HEK293 (cell line): ENCODE measurements at regions not wholly inside any gene's neighbourhood (a gene's known extent, or its start where the extent isn't known, plus 50 kb on each side); places are given as distances from the start of the nearest gene placed in this dataset.

Experiments
- ZFHX2 ChIP-seq: fragments of 450-650 bp; formaldehyde crosslinking; conservative IDR thresholded peaks from 2 replicates; pipeline ENCODE4 v1.5.1; 2016; ENCODE audit warnings: missing biosample characterization, missing genetic modification characterization
- ZIC2 ChIP-seq: fragments of 450-650 bp; formaldehyde crosslinking; IDR thresholded peaks from 2 replicates; pipeline ENCODE4 v1.5.1; 2016; ENCODE audit warnings: missing biosample characterization, missing genetic modification characterization
- ZNF112 ChIP-seq: fragments of 450-650 bp; formaldehyde crosslinking; IDR thresholded peaks from 2 replicates; pipeline ENCODE4 v1.5.0; 2017; ENCODE audit warnings: missing biosample characterization, missing genetic modification characterization
- ZNF121 ChIP-seq: fragments of 450-650 bp; formaldehyde crosslinking; IDR thresholded peaks from 2 replicates; pipeline ENCODE4 v1.5.1; 2016; ENCODE audit warnings: missing biosample characterization, missing genetic modification characterization
- ZNF174 ChIP-seq: fragments of 450-650 bp; formaldehyde crosslinking; IDR thresholded peaks from 2 replicates; pipeline ENCODE4 v1.5.0; 2017; ENCODE audit warnings: missing biosample characterization, mild to moderate bottlenecking, missing genetic modification characterization
- ZNF2 ChIP-seq: fragments of 450-650 bp; formaldehyde crosslinking; IDR thresholded peaks from 2 replicates; pipeline ENCODE4 v1.5.1; 2016; ENCODE audit warnings: missing biosample characterization, missing genetic modification characterization
- ZNF266 ChIP-seq: fragments of 450-650 bp; formaldehyde crosslinking; IDR thresholded peaks from 2 replicates; pipeline ENCODE4 v1.5.1; 2016; ENCODE audit warnings: missing biosample characterization, missing genetic modification characterization, low read depth
- ZXDB ChIP-seq: fragments of 450-650 bp; formaldehyde crosslinking; IDR thresholded peaks from 2 replicates; pipeline ENCODE4 v1.5.1; 2016; ENCODE audit warnings: missing biosample characterization, missing genetic modification characterization
- TF ChIP-seq, protein P1 (sequence below): fragments of 450-650 bp; formaldehyde crosslinking; IDR thresholded peaks from 2 replicates; pipeline ENCODE4 v1.5.1; 2016; ENCODE audit warnings: missing biosample characterization, missing genetic modification characterization, low read depth
- TF ChIP-seq, protein P2 (sequence below): fragments of 450-650 bp; formaldehyde crosslinking; IDR thresholded peaks from 2 replicates; pipeline ENCODE4 v1.5.1; 2016; ENCODE audit warnings: missing biosample characterization, missing genetic modification characterization
- TF ChIP-seq, protein P3 (sequence below): fragments of 450-650 bp; formaldehyde crosslinking; IDR thresholded peaks from 2 replicates; pipeline ENCODE4 v1.5.1; 2016; ENCODE audit warnings: missing biosample characterization, missing genetic modification characterization, low read depth
- TF ChIP-seq, protein P4 (sequence below): fragments of 450-650 bp; formaldehyde crosslinking; optimal IDR thresholded peaks from 2 replicates; pipeline ENCODE3; 2016; ENCODE audit warnings: missing biosample characterization, mild to moderate bottlenecking, missing genetic modification characterization

DNA sequence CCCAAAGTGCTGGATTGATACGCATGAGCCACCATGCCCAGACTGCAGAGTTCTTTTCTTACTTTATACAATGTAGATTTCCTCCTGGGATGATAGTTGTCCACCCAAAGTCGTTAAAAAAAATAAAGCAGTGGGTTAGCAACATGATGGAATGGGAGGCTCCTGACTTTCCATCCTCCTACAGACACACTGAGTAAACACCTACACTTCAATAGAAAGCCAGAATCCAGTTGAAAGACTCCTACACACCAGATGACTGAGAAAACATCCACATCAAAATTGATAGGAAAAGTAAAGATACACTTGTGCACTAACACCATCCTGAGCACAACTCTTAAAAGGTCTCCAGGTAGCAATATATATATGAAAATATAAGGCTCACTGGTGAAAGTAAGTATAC lies 95.0 kb upstream of the TUT7 start:
- TF ChIP-seq ZNF112 (tag by site-specific recombination) (no peak), ZNF174 (tag by site-specific recombination) (no peak), ZFHX2 (tag by site-specific recombination) (peak; percentile 68), ZIC2 (tag by site-specific recombination) (no peak), ZNF2 (tag by site-specific recombination) (no peak), ZXDB (tag by site-specific recombination) (no peak), ZNF121 (no peak), ZNF266 (tag by site-specific recombination) (no peak)
- TF ChIP-seq, protein P1, sequence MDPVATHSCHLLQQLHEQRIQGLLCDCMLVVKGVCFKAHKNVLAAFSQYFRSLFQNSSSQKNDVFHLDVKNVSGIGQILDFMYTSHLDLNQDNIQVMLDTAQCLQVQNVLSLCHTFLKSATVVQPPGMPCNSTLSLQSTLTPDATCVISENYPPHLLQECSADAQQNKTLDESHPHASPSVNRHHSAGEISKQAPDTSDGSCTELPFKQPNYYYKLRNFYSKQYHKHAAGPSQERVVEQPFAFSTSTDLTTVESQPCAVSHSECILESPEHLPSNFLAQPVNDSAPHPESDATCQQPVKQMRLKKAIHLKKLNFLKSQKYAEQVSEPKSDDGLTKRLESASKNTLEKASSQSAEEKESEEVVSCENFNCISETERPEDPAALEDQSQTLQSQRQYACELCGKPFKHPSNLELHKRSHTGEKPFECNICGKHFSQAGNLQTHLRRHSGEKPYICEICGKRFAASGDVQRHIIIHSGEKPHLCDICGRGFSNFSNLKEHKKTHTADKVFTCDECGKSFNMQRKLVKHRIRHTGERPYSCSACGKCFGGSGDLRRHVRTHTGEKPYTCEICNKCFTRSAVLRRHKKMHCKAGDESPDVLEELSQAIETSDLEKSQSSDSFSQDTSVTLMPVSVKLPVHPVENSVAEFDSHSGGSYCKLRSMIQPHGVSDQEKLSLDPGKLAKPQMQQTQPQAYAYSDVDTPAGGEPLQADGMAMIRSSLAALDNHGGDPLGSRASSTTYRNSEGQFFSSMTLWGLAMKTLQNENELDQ (tag by site-specific recombination) = no peak
- TF ChIP-seq, protein P2, sequence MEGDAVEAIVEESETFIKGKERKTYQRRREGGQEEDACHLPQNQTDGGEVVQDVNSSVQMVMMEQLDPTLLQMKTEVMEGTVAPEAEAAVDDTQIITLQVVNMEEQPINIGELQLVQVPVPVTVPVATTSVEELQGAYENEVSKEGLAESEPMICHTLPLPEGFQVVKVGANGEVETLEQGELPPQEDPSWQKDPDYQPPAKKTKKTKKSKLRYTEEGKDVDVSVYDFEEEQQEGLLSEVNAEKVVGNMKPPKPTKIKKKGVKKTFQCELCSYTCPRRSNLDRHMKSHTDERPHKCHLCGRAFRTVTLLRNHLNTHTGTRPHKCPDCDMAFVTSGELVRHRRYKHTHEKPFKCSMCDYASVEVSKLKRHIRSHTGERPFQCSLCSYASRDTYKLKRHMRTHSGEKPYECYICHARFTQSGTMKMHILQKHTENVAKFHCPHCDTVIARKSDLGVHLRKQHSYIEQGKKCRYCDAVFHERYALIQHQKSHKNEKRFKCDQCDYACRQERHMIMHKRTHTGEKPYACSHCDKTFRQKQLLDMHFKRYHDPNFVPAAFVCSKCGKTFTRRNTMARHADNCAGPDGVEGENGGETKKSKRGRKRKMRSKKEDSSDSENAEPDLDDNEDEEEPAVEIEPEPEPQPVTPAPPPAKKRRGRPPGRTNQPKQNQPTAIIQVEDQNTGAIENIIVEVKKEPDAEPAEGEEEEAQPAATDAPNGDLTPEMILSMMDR (tag by site-specific recombination) = no peak
- TF ChIP-seq, protein P3, sequence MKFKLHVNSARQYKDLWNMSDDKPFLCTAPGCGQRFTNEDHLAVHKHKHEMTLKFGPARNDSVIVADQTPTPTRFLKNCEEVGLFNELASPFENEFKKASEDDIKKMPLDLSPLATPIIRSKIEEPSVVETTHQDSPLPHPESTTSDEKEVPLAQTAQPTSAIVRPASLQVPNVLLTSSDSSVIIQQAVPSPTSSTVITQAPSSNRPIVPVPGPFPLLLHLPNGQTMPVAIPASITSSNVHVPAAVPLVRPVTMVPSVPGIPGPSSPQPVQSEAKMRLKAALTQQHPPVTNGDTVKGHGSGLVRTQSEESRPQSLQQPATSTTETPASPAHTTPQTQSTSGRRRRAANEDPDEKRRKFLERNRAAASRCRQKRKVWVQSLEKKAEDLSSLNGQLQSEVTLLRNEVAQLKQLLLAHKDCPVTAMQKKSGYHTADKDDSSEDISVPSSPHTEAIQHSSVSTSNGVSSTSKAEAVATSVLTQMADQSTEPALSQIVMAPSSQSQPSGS (tag by site-specific recombination) = no peak
- TF ChIP-seq, protein P4, sequence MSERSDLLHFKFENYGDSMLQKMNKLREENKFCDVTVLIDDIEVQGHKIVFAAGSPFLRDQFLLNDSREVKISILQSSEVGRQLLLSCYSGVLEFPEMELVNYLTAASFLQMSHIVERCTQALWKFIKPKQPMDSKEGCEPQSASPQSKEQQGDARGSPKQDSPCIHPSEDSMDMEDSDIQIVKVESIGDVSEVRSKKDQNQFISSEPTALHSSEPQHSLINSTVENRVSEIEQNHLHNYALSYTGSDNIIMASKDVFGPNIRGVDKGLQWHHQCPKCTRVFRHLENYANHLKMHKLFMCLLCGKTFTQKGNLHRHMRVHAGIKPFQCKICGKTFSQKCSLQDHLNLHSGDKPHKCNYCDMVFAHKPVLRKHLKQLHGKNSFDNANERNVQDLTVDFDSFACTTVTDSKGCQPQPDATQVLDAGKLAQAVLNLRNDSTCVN (tag by site-specific recombination) = no peak
